ENCODE measurements at regions not wholly inside any gene's neighbourhood (a gene's known extent, or its start where the extent isn't known, plus 50 kb on each side); places are given as distances from the start of the nearest gene placed in this dataset.

DNA sequence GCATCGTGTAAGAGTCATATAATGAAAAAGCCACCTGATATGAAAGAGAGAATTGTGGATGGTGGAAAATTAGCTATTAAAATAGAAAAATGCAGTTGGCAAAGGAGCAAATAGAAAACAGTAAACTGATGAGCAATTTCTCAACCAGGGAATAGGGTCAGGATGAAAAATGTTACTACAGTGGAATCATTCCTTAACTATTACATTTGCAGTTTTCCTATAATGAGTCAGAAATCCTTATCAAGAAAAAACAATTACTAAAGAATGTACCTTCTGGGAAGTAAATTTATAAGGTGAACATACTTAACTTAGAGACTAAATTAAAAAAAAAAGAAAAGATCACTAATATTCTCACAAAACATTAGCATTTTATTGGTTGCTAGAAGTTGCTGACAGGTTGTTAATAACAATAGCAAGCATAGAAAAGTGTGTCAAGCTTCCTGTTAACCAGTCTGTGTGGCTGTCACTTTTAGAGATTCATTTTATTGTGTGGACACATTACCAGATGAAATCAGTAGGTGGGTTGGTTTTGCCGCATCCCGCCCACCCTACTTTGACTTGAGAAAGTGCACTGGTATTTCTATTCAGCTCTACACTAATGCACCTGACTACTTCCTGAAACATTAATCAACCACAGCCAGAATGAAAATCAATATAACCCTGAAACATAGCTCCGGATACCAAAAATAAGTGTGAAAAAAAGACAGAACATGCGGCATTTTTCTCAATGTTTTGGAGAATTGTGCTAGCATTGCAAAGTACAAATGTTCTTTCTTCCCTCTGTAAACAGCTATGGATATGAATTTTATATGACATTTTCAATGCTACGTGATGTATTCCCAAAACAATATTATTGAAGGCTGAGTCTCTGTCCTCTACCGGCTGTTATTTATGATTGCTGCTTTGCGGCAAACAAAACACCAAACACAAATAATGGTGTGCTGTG, 576.7 kb downstream of the SLC16A7 start:
- no peak for TF ChIP-seq POLR2A (IDR thresholded peaks at IDR 0.05)
- TF ChIP-seq, protein P1, sequence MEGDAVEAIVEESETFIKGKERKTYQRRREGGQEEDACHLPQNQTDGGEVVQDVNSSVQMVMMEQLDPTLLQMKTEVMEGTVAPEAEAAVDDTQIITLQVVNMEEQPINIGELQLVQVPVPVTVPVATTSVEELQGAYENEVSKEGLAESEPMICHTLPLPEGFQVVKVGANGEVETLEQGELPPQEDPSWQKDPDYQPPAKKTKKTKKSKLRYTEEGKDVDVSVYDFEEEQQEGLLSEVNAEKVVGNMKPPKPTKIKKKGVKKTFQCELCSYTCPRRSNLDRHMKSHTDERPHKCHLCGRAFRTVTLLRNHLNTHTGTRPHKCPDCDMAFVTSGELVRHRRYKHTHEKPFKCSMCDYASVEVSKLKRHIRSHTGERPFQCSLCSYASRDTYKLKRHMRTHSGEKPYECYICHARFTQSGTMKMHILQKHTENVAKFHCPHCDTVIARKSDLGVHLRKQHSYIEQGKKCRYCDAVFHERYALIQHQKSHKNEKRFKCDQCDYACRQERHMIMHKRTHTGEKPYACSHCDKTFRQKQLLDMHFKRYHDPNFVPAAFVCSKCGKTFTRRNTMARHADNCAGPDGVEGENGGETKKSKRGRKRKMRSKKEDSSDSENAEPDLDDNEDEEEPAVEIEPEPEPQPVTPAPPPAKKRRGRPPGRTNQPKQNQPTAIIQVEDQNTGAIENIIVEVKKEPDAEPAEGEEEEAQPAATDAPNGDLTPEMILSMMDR (IDR thresholded peaks at IDR 0.05) = no peak
